Skin epidermis (tissue), 12 donors: ENCODE measurements at regions not wholly inside any gene's neighbourhood (a gene's known extent, or its start where the extent isn't known, plus 50 kb on each side); places are given as distances from the start of the nearest gene placed in this dataset.

Source experiments
- H3K27ac ChIP-seq, 21 experiments: fragments of 200-600 bp; sonication (generic) in 11 of 21; one replicate each; pipeline ENCODE4 v1.5.0; 2020; ENCODE audit warnings: mild to moderate bottlenecking in 3 of 21, inconsistent platforms in 2 of 21, moderate library complexity in 2 of 21
- H3K4me3 ChIP-seq, 7 experiments: fragments of 200-600 bp; sonication (generic) in 2 of 7; one replicate each; pipeline ENCODE4 v1.5.0; 2020; ENCODE audit warnings: inconsistent platforms in 2 of 7, mild to moderate bottlenecking in 2 of 7, moderate library complexity in 1 of 7

DNA sequence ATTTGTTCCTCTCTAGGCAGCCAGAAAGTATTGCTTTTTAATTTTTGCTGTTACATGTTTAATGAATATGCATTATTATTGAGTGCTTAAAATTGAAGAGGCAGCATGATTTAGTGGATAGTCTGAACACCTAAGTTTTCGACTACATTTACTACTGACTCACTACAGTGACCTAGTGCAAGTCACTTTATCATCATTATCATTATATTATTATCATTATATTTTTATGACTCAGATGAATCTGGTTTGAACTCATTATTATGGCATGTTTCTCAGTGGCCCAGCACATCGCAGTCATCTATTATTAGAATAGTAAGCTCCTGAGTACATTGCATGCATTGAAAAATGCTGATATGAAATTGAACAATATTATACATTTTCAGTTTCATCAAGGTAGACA is 351.2 kb upstream of the PRR20A start:
- Histone ChIP-seq H3K4me3 (no peak overlapping the region), H3K27ac (no peak overlapping the region)

DNA sequence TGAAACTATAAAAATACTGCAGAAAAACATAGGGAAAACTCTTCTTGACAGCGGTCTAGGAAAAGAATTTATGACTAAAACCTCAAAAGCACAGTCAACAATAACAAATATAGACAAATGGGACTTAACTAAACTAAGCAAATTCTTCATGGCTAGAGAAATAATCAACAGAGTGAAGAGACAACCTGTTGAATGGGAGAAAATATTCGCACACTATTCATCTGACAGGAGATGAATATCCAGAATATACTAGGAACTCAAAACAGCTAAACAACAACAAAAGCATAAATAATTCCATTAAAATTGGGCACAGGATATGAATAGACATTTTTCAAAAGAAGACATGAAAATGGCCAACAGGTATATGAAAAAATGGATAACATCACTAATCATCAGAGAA is 303.6 kb upstream of the PRR20A start:
- H3K27ac ChIP-seq: no peak overlapping the region

DNA sequence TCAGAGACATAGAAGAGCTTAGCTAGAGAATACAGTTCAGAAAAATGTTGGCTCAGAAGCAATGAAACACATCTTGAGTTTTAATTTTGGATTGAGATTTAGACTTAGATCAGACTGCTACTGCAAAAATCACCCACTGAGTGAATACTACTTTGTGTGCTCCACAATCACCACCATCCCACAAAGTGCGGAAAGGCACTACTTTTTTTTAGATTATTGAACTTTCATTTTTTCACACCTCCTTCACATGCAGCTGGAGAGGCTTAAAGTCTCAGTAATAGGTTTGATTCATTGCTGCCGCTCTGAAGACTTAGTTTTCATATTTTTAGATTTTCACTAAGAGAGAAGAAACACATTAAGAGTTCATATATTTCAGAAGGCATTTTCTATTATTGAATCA is 289.9 kb upstream of the PRR20A start:
- H3K27ac ChIP-seq: no peak overlapping the region
- no peak overlapping the region for H3K4me3 ChIP-seq

More for the DNA sequence above, 303.6 kb upstream of the PRR20A start:
- no peak overlapping the region for H3K4me3 ChIP-seq

DNA sequence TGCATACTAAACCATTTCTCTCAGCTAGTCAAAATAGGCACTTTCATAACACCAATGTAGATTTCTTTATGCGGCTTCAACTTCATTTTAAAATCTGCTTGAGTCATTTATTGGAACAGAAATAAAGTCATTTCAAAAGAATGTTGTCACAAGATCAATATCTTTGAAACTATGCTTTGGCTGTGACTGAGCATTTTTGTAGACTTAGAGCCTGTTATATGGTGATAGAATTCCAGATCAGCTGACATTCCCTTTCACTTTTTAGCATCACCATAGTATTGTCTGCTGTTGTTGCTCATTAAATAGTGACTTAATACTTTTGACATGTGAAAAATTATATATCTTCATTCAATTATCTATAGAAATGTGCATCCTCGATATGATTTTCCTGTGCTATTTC is 279.2 kb upstream of the PRR20A start:
- H3K27ac ChIP-seq: no peak overlapping the region
- H3K4me3 ChIP-seq: no peak overlapping the region

DNA sequence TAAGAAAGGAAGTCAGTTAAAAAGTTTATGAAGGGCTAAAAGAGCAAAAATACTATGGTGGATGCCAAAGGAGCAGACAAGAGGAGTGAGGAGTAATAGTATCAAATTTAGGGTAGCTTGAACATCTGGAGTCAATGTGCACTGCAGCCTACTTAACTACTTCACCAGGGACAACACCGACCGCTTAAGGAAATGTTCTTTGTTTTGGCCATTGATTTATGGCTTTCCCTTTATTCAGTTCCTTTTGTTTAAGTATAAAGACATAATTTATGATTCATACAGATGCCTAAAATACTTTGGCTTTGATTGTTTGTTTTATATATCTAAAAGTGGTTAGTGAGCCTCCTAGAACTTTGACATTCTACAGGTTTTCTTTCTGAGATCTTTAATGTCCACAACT is 276.3 kb upstream of the PRR20A start:
- Histone ChIP-seq H3K27ac (no peak overlapping the region), H3K4me3 (no peak overlapping the region)

DNA sequence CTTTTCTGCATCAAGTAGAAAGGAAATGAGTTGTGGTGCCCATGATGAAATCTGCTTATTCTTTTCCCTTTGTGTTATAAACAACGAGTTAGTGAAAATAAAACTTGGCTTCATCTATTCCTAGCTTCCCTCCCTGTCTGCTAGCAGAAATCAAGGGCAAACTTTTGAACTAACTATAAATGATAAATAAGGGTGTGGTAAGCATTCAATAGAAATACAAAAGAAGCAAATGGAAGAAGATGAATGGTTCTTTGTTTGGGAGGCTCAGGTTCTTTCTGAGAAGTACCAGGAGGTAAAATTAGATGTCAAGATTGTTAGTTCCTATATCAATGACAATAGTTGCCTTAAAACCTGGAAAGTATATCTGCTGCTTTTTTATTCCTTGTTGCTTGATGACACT is 275.3 kb upstream of the PRR20A start:
- no peak overlapping the region for H3K27ac ChIP-seq

DNA sequence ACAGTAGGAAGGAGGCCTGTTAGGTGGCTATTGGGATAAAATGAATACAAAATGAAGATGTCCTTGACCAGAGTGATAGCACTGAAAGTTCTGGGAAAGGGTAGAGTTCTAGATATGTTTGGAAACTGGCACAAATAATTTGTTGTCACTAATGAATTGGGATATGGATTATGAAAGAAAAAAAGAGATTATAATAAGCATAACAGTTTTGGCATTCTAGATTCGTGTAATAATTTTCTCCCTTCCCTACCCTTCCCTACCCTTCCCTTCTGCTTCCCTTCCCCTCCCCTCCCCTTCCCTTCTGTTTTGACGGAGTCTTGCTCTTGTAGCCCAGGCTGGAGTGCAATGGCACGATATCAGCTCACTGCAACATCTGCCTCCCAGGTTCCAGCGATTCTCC is 271.0 kb upstream of the PRR20A start:
- Histone ChIP-seq H3K27ac (no peak overlapping the region), H3K4me3 (no peak overlapping the region)

More for the DNA sequence above, 275.3 kb upstream of the PRR20A start:
- no peak overlapping the region for H3K4me3 ChIP-seq

DNA sequence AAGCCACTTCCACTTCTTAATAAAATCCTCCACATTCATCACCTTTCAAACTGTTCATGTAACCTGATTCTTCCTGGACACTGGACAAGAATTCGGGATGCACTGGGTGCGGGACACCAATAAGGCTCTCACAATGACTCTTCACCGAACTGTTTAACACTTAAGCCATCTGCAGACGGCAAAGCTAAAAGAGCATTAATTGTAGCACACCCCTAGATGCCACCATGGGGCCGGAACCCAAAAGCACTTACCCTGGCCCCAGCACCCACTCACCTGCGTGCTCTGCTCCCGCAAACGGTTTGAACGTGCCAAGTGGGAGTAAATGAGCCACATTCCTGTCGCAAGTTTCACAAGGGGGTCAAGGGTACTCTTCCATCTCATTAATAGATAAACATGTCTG is 254.3 kb upstream of the PRR20A start:
- Histone ChIP-seq H3K4me3 (no peak overlapping the region), H3K27ac (no peak overlapping the region)

DNA sequence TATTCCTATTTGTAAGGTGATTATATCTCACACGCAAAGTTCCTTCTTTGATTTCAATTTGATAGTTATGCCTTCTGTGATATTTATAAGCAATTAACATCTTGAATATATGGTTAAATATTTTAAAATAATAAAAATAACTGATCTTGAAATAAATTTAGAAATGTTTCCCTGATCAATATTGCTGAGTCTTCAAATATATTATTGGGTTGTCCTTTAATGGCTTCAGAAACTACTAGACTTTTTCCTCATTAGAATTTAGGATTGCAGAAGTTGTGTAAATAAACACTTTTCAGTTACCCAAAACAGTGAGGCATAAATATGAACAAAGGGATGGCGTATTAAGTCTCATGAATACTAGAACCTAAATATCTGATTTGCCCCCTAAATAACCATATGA is 252.3 kb upstream of the PRR20A start:
- H3K4me3 ChIP-seq: no peak overlapping the region
- H3K27ac ChIP-seq: no peak overlapping the region

DNA sequence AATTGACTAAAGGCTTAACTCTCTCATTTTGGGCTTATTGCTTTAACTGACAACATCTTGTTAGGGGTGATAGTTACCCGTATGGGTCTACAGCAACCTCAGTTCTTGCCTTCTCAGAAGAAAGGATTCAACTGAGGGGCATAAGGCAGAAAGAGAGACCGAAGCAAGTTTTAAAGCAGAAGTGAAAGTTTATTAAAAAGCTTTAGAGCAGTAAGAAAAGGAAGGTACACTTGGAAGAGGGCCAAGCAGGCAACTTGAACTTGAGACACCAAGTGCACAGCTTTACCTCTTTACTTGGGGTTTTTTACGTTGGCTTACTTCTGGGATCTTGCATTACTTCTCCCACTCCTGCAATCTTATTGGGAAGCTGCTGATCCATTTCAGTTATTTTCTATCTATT is 246.9 kb upstream of the PRR20A start:
- no peak overlapping the region for H3K27ac ChIP-seq
- H3K4me3 ChIP-seq: no peak overlapping the region

DNA sequence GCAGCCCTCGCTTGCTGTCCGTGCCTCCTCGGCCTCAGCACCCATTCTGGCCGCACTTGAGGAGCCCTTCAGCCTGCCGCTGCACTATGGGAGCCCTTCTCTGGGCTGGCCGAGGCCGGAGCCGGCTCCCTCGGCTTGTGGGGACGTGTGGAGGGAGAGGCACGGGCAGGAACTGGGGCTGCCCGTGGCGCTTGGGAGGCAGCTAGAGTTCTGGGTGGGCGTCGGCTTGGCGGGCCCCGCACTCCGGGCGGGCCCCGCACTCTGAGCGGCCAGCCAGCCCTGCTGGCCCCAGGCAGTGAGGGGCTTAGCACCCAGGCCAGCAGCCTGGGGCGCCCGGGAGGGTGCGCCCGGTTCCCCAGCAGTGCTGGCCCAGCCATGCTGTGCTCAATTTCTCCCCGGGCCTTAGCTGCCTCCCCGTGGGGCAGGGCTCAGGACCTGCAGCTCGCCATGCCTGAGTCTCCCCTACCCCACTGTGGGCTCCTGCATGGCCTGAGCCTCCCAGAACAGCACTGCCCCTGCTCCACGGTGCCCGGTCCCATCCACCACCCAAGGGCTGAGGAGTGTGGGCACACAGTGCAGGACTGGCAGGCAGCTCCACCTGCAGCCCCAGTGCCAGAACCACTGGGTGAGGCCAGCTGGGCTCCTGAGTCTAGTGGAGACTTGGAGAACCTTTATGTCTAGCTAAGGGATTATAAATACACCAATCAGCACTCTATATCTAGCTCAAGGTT is 240.0 kb upstream of the PRR20A start:
- H3K27ac ChIP-seq: no peak overlapping the region
- H3K4me3 ChIP-seq: no peak overlapping the region

DNA sequence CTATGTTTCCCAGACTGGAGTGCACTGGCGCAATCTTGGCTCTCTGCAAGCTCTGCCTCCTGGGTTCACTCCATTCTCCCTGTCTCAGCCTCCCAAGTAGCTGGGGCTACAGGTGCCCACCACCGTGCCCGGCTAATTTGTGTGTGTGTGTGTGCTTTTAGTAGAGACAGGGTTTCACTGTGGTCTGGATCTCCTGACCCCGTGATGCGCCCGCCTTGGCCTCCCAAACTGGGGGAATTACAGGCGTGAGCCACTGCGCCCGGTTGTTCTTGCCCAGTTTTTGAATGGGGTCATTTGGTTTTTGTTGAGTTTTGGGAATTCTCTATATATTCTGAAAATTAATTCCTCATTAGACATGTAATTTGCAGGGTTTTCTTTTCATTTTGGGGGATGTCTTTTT is 238.4 kb upstream of the PRR20A start:
- no peak overlapping the region for H3K27ac ChIP-seq
- H3K4me3 ChIP-seq: no peak overlapping the region

DNA sequence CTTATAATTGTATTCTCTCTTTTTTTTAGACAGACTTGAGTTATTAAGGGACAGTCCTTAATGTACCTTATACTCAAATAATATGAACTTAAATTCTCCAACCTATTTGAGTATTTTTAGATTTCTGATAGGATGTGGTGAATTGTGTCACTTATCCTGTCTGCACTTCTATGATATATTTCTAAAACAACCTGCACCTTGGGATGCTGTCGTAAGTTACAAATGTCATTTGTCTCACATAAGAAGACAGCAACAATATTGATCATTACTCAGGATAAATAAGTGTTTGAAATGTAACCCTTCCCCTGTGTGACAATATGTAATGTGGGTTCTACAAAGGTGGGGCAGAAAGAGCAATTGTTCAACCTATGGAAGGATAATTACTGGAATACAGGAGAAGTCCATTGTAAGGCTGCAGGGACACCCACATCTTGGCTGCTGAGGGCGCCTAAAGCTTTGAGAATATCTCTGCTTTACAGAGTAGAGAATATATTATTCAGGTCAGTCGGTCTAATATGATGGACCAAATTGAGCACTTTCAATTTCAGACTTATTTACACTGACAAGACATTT is 236.9 kb upstream of the PRR20A start:
- Histone ChIP-seq H3K4me3 (no peak overlapping the region), H3K27ac (no peak overlapping the region)

DNA sequence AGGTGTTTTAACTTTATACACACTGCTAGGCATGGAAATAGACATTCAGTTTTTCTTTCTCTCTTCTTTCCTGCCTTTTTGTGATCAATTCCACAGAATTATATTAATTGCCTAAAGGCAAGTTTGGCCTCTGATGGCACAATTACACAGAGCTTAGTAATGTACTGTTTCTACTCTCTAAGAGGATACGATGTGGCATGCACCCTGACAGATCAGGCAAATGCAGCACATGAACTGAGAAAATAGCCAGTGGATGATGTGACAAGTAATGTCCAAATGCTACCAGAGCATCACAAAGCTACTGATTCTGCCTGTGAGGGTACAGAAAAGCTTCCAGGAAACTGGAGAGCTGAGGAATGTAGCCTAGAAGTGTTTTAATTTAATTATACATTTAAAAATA is 233.8 kb upstream of the PRR20A start:
- Histone ChIP-seq H3K27ac (no peak overlapping the region), H3K4me3 (no peak overlapping the region)

DNA sequence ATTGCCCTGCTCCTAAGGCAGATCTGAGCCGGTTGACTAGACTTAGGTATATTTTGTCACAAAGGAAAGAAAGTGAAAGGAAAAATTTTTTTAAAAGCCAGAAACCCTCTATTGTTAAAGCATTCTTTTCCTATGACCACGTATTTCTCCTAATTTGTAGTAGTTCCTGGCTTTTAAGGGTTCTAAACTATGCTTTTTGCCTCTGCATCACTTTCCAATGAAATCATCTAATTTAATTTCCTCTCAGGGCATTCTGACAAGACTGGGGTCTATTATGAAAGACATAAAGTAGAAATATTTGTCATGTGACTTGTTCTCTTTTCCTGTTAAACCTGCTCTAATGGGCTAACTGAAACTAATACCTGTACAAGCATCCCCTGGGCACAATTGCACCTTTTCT is 233.0 kb upstream of the PRR20A start:
- Histone ChIP-seq H3K27ac (no peak overlapping the region), H3K4me3 (no peak overlapping the region)

DNA sequence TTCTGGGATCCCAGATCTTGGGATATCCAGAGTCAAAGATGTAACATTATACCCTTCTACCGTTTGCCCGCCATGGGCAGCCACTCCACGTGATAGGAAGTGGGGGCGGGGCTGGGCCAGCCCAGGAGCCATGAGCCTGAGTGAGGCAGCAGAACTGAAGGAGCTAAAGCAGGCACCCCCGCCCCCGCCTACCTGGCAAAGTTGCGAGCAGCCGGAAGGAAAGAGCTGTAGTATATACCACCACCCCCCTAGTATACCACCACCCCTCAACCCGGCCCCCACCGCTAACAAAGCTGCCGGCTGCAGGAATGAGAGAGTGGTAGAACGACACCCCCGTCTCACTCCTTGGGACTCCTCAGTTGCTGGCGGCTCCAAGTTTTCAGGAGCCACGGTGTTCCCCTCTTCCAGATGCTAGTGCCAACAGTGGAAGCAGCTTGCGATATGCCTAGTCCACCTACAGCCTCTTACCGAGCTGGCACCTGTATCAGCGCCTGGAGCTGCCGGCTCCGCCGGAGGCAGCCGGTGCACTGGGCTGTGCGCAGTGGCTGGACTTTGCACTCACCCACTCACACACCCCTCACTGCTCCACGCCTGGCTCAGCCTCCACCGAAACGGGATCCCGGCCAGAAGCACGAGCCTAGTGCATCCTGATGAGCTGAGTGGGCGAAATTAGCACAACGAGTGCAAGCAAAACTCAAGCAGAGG is 230.7 kb upstream of the PRR20A start:
- Histone ChIP-seq H3K4me3 (no peak overlapping the region), H3K27ac (no peak overlapping the region)

DNA sequence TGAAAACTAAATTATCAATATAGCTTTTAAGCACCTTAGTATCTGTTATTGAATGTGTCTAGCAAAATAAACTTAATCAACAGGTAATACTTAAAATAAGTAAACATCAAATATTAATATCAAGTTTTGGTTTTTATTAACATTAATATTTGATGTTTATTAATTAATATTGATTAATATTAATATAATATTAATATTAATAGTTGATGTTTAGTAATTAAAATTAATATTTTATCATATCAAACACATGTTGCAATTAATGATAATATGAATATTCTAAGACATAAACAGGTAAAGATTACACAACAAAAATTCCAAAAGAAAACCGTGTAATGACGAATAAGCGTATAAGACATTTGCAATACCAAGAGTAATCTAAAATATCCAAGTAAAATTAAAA is 222.8 kb upstream of the PRR20A start:
- no peak overlapping the region for H3K4me3 ChIP-seq
- no peak overlapping the region for H3K27ac ChIP-seq

DNA sequence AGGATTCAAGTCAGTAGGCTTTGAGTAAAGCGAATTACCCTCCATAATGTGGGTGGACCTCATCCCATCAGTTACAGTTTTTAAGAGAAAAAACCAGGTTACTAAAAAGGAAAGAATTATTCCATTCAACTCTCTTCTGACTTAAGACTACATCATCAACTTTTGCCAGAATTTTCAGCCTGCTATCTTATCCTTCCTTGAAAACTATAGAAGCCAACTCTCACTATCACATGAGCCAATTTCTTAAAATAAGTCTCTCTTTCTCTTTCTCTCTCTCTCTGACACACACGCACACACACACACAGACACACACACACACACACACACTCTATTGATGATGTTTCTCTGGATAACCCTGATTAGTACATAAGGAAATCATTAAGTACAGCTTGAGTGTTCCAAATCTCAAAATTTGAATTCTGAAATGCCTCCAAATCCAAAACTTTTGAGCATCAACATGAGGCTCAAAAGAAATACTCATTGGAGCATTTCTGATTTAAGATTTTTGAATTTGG is 217.0 kb upstream of the PRR20A start:
- H3K27ac ChIP-seq: no peak overlapping the region
- no peak overlapping the region for H3K4me3 ChIP-seq

DNA sequence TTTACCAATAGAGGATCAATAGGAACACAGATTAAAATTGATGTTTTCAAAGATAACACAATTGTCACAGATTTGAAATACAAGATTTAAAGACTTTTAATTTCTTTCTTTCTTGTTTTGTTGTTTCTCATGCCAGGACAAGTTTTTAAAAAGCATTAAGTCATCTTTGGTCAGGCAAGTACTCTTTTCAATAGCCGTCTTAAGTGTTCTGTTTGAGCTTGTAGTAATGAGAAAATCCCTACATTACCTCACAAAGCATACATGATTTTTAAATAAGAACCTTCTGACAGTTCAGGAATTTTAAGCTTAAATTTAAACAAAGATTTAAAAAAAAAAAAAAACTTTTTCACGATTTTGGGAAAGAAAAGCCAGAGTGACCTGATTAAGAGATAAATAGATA is 216.3 kb upstream of the PRR20A start:
- H3K4me3 ChIP-seq: no peak overlapping the region
- no peak overlapping the region for H3K27ac ChIP-seq

DNA sequence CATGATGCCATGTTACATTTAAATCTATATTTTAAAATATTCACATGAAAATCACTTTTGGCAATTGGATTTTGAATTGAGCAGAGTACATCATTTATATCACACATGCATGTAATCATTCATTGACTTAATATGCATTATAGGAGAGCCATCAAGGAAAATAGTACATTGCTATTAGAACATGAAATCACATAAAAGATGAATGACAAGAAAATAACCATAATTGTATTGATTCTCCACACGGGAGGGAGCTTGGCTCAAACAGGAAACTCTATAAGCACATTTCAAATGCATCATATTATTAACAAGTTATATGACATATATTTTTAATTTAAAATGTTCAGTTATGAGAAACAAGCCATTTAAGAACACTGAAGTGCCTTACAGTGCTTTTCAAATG is 208.6 kb upstream of the PRR20A start:
- Histone ChIP-seq H3K27ac (no peak overlapping the region), H3K4me3 (no peak overlapping the region)

DNA sequence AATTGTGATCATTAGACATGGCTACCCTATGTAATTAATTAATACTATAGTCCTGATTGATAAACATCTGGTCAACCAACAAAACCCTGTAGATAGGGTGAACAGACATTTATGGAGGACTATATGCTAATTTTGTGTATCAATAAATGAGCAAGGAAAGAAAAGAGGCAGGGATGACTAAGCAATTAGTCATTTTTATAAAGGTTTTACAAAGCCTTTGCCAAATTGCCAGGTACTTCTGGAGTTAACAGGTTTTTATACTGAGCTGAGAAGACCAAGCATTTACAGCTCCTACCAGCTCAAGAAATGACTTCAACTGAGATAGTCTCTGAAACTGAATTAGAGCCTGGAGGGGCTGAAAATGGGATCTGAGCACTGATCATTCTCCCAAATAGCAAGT is 186.8 kb upstream of the PRR20A start:
- H3K27ac ChIP-seq: no peak overlapping the region
- H3K4me3 ChIP-seq: no peak overlapping the region
